ENCODE measurements at regions not wholly inside any gene's neighbourhood (a gene's known extent, or its start where the extent isn't known, plus 50 kb on each side); places are given as distances from the start of the nearest gene placed in this dataset.

GRCh38 chr2:176388861-176389260 is 119.6 kb downstream of the MTX2 start:
- DNase-seq (ENCODE audit: low read depth in 4 of 4, low spot score in 3 of 4), result no peak

GRCh38 chr2:176390276-176391147 is 121.3 kb downstream of the MTX2 start:
- DNase-seq (ENCODE audit: low read depth in 4 of 4, low spot score in 3 of 4), result no peak

GRCh38 chr2:176391148-176391419 is 121.8 kb downstream of the MTX2 start:
- no peak for DNase-seq (ENCODE audit: low read depth in 4 of 4, low spot score in 3 of 4)

GRCh38 chr2:176392249-176392648 is 123.0 kb downstream of the MTX2 start:
- no peak for DNase-seq (ENCODE audit: low read depth in 4 of 4, low spot score in 3 of 4)

GRCh38 chr2:176392744-176393414 is 123.6 kb downstream of the MTX2 start:
- DNase-seq (ENCODE audit: low read depth in 4 of 4, low spot score in 3 of 4), result no peak

GRCh38 chr2:176395273-176395854 is 126.1 kb downstream of the MTX2 start:
- DNase-seq (ENCODE audit: low read depth in 4 of 4, low spot score in 3 of 4), result no peak

GRCh38 chr2:176398243-176399073 is 129.2 kb downstream of the MTX2 start:
- DNase-seq (ENCODE audit: low read depth in 4 of 4, low spot score in 3 of 4), result no peak

GRCh38 chr2:176399074-176399598 is 129.9 kb downstream of the MTX2 start:
- no peak for DNase-seq (ENCODE audit: low read depth in 4 of 4, low spot score in 3 of 4)

- DNase-seq (ENCODE audit: low read depth in 4 of 4, low spot score in 3 of 4), result no peak
These were observed 136.2 kb downstream of the MTX2 start for GRCh38 chr2:176405477-176405876.

- DNase-seq (ENCODE audit: low read depth in 4 of 4, low spot score in 3 of 4), result no peak
These were observed 138.5 kb downstream of the MTX2 start for GRCh38 chr2:176407706-176408105.

GRCh38 chr2:176409671-176410070 is 140.4 kb downstream of the MTX2 start:
- no peak for DNase-seq (ENCODE audit: low read depth in 4 of 4, low spot score in 3 of 4)

- no peak for DNase-seq (ENCODE audit: low read depth in 4 of 4, low spot score in 3 of 4)
These were observed 142.9 kb downstream of the MTX2 start for GRCh38 chr2:176412136-176412535.

- no peak for DNase-seq (ENCODE audit: low read depth in 4 of 4, low spot score in 3 of 4)
These were observed 144.5 kb downstream of the MTX2 start for GRCh38 chr2:176413786-176414185.

GRCh38 chr2:176414641-176415040 is 145.4 kb downstream of the MTX2 start:
- no peak for DNase-seq (ENCODE audit: low read depth in 4 of 4, low spot score in 3 of 4)

- no peak for DNase-seq (ENCODE audit: low read depth in 4 of 4, low spot score in 3 of 4)
These were observed 146.1 kb downstream of the MTX2 start for GRCh38 chr2:176415174-176415895.

GRCh38 chr2:176415937-176416499 is 146.8 kb downstream of the MTX2 start:
- no peak for DNase-seq (ENCODE audit: low read depth in 4 of 4, low spot score in 3 of 4)

GRCh38 chr2:176418768-176419167 is 149.5 kb downstream of the MTX2 start:
- no peak for DNase-seq (ENCODE audit: low read depth in 4 of 4, low spot score in 3 of 4)

GRCh38 chr2:176419591-176420071 is 150.4 kb downstream of the MTX2 start:
- no peak for DNase-seq (ENCODE audit: low read depth in 4 of 4, low spot score in 3 of 4)

GRCh38 chr2:176421297-176422050 is 152.2 kb downstream of the MTX2 start:
- peak in 1 of 4 donors; percentile 64 for DNase-seq (ENCODE audit: low read depth in 4 of 4, low spot score in 3 of 4)

All from right renal pelvis (tissue), 4 donors.